ENCODE measurements at regions not wholly inside any gene's neighbourhood (a gene's known extent, or its start where the extent isn't known, plus 50 kb on each side); places are given as distances from the start of the nearest gene placed in this dataset.

GRCh38 chr13:74770361-74770760 is 636.2 kb upstream of the KLF12 start (continued):
- TF ChIP-seq ATF1 (CRISPR knock-in tag; IDR thresholded peaks at IDR 0.05): no peak

- DNase-seq (ENCODE audit: low spot score) (no peak), FAIRE-seq (no peak), ATAC-seq (no peak)
- 87% methylated on average over 2 of the region's 2 CpGs for WGBS (ENCODE audit: low lambda C conversion rate)
- BruUV-seq (replicated peaks): no TSS peak
- Histone ChIP-seq H3K9ac (ENCODE audit: insufficient read depth, low read depth, low read length) (no peak overlapping the region), H3K27me3 (ENCODE audit: control insufficient read depth in 1 of 2, insufficient read depth in 2 of 2, low read length in 2 of 2) (no peaks in the 10 kb centered on the region), H3K27ac (ENCODE audit: extremely low read length, insufficient read depth, low read length) (no peak overlapping the region), H3K4me1 (ENCODE audit: insufficient read depth, low read length) (no peaks in the 10 kb centered on the region), H2AFZ (ENCODE audit: low read length) (no peak overlapping the region), H3K9me3 (ENCODE audit: low read length) (no peaks in the 10 kb centered on the region), H3K79me2 (ENCODE audit: insufficient read depth, low read length) (no peaks in the 10 kb centered on the region), H3K4me3 (replicated peaks in 1 of 3; ENCODE audit: insufficient read depth in 1 of 3, low read depth in 2 of 3, low read length in 3 of 3) (no peak overlapping the region), H3K4me2 (ENCODE audit: low read depth, low read length) (no peak overlapping the region), H4K20me1 (ENCODE audit: insufficient read depth, low read length) (no peaks in the 10 kb centered on the region), H3K36me3 (replicated peaks in 1 of 2; ENCODE audit: control insufficient read depth in 1 of 2, insufficient read depth in 2 of 2, low read length in 2 of 2) (no peaks in the 10 kb centered on the region)
- no peak for TF ChIP-seq ZMAT3 (CRISPR knock-in tag; conservative IDR thresholded peaks at IDR 0.05)
- TF ChIP-seq SMAD3 (CRISPR knock-in tag; IDR thresholded peaks at IDR 0.05): no peak
- no peak for TF ChIP-seq THAP8 (CRISPR knock-in tag; IDR thresholded peaks at IDR 0.05; ENCODE audit: borderline replicate concordance)
- no peak for TF ChIP-seq PPARG (CRISPR knock-in tag; conservative IDR thresholded peaks at IDR 0.05)
- ChIA-PET POLR2A (no interaction called here), CTCF (ENCODE audit: low intra/inter-chr PET ratio, low total read pairs) (no interaction called here)
- in situ Hi-C loops (cut with HindIII; ENCODE audit: extremely low pct_ligation_motif_present, low pct_unique_long_range_greater_than_20kb) (no loop called here), intact Hi-C loops (cut with micrococcal nuclease; ENCODE audit: unreplicated experiment) (no loop called here)
Observed at GRCh38 chr13:74769333-74769732, 635.1 kb upstream of the KLF12 start.

- Histone ChIP-seq H3K4me1 (ENCODE audit: insufficient read depth, low read length) (no peaks in the 10 kb centered on the region), H3K36me3 (replicated peaks in 1 of 2; ENCODE audit: control insufficient read depth in 1 of 2, insufficient read depth in 2 of 2, low read length in 2 of 2) (no peaks in the 10 kb centered on the region), H2AFZ (ENCODE audit: low read length) (no peak overlapping the region), H3K79me2 (ENCODE audit: insufficient read depth, low read length) (no peaks in the 10 kb centered on the region), H3K4me3 (replicated peaks in 1 of 3; ENCODE audit: insufficient read depth in 1 of 3, low read depth in 2 of 3, low read length in 3 of 3) (no peak overlapping the region), H3K27me3 (ENCODE audit: control insufficient read depth in 1 of 2, insufficient read depth in 2 of 2, low read length in 2 of 2) (no peaks in the 10 kb centered on the region), H3K27ac (ENCODE audit: extremely low read length, insufficient read depth, low read length) (no peak overlapping the region), H3K4me2 (ENCODE audit: low read depth, low read length) (no peak overlapping the region), H3K9ac (ENCODE audit: insufficient read depth, low read depth, low read length) (no peak overlapping the region), H3K9me3 (ENCODE audit: low read length) (no peaks in the 10 kb centered on the region), H4K20me1 (ENCODE audit: insufficient read depth, low read length) (no peaks in the 10 kb centered on the region)
- POLR2A ChIA-PET: no interaction called here
- no peak for DNase-seq (ENCODE audit: low spot score)
- intact Hi-C loops (cut with micrococcal nuclease; ENCODE audit: unreplicated experiment): no loop called here
- no peak for FAIRE-seq
- no TSS peak for BruUV-seq (replicated peaks)
- no peak for TF ChIP-seq ZNF335 (CRISPR knock-in tag; IDR thresholded peaks at IDR 0.05)
- TF ChIP-seq MIER2 (CRISPR knock-in tag; IDR thresholded peaks at IDR 0.05): no peak
- TF ChIP-seq ZNF232 (CRISPR knock-in tag; IDR thresholded peaks at IDR 0.05; ENCODE audit: borderline replicate concordance): no peak
- no peak for TF ChIP-seq ZBTB2 (CRISPR knock-in tag; IDR thresholded peaks at IDR 0.05; ENCODE audit: low read depth)
- TF ChIP-seq DDIT3 (CRISPR knock-in tag; IDR thresholded peaks at IDR 0.05): no peak
- no peak for TF ChIP-seq ZNF512 (CRISPR knock-in tag; IDR thresholded peaks at IDR 0.05)
- TF ChIP-seq SIX4 (CRISPR knock-in tag; IDR thresholded peaks at IDR 0.05): no peak
- no peak for TF ChIP-seq ZBTB8A (CRISPR knock-in tag; IDR thresholded peaks at IDR 0.05; ENCODE audit: borderline replicate concordance, low read depth)
- TF ChIP-seq ATF1 (CRISPR knock-in tag; IDR thresholded peaks at IDR 0.05): no peak
- ATAC-seq: no peak
- CTCF ChIA-PET (ENCODE audit: low intra/inter-chr PET ratio, low total read pairs): no interaction called here
- 8% methylated on average over 5 of the region's 5 CpGs for WGBS (ENCODE audit: low lambda C conversion rate)
- in situ Hi-C loops (cut with HindIII; ENCODE audit: extremely low pct_ligation_motif_present, low pct_unique_long_range_greater_than_20kb): no loop called here
Observed at GRCh38 chr13:74768521-74769085, 634.4 kb upstream of the KLF12 start.
